ENCODE measurements at regions not wholly inside any gene's neighbourhood (a gene's known extent, or its start where the extent isn't known, plus 50 kb on each side); places are given as distances from the start of the nearest gene placed in this dataset.

- DNase-seq: no peak
Observed at GRCh38 chr20:7432612-7433011, 507.6 kb downstream of the HAO1 start.

GRCh38 chr20:7437311-7437710 lies 502.9 kb downstream of the HAO1 start:
- DNase-seq: no peak

- no peak for DNase-seq
Observed at GRCh38 chr20:7449269-7449668, 491.0 kb downstream of the HAO1 start.

GRCh38 chr20:7452890-7453289 lies 487.4 kb downstream of the HAO1 start:
- DNase-seq: no peak

- DNase-seq: no peak
Observed at GRCh38 chr20:7454047-7454446, 486.2 kb downstream of the HAO1 start.

- DNase-seq: no peak
Observed at GRCh38 chr20:7458459-7458858, 481.8 kb downstream of the HAO1 start.

- no peak for DNase-seq
Observed at GRCh38 chr20:7459083-7459482, 481.2 kb downstream of the HAO1 start.

GRCh38 chr20:7463290-7463689 lies 477.0 kb downstream of the HAO1 start:
- DNase-seq: no peak

- no peak for DNase-seq
Observed at GRCh38 chr20:7470912-7471311, 469.3 kb downstream of the HAO1 start.

- DNase-seq: no peak
Observed at GRCh38 chr20:7490288-7490687, 450.0 kb downstream of the HAO1 start.

GRCh38 chr20:7492257-7492656 lies 448.0 kb downstream of the HAO1 start:
- DNase-seq: no peak

GRCh38 chr20:7493311-7493710 lies 446.9 kb downstream of the HAO1 start:
- DNase-seq: no peak

GRCh38 chr20:7496394-7496991 lies 443.8 kb downstream of the HAO1 start:
- no peak for DNase-seq

GRCh38 chr20:7497985-7498384 lies 442.3 kb downstream of the HAO1 start:
- DNase-seq: no peak

GRCh38 chr20:7499201-7499600 lies 441.1 kb downstream of the HAO1 start:
- no peak for DNase-seq

- DNase-seq: no peak
Observed at GRCh38 chr20:7500231-7500663, 440.0 kb downstream of the HAO1 start.

GRCh38 chr20:7503501-7503900 lies 436.8 kb downstream of the HAO1 start:
- DNase-seq: no peak

GRCh38 chr20:7505152-7505834 lies 435.0 kb downstream of the HAO1 start:
- DNase-seq: no peak

GRCh38 chr20:7505835-7506221 lies 434.4 kb downstream of the HAO1 start:
- no peak for DNase-seq

- no peak for DNase-seq
Observed at GRCh38 chr20:7516621-7517111, 423.6 kb downstream of the HAO1 start.

GRCh38 chr20:7520361-7520760 lies 419.9 kb downstream of the HAO1 start:
- DNase-seq: no peak

- DNase-seq: no peak
Observed at GRCh38 chr20:7523288-7523687, 417.0 kb downstream of the HAO1 start.

- DNase-seq: no peak
Observed at GRCh38 chr20:7540018-7540417, 400.2 kb downstream of the HAO1 start.

GRCh38 chr20:7540923-7541322 lies 399.3 kb downstream of the HAO1 start:
- DNase-seq: no peak

GRCh38 chr20:7571101-7571500 lies 369.2 kb downstream of the HAO1 start:
- no peak for DNase-seq

Data from stimulated activated CD4-positive, alpha-beta T cell treated with anti-CD3 and anti-CD28 coated beads, Interleukin-2, amount 100 ng/mL, for 24 hours (primary cell).